LNCAP (cell line): ENCODE measurements at regions not wholly inside any gene's neighbourhood (a gene's known extent, or its start where the extent isn't known, plus 50 kb on each side); places are given as distances from the start of the nearest gene placed in this dataset.

Experiments
- CTCF ChIP-seq: fragments of 450-650 bp; IDR thresholded peaks from 2 replicates; pipeline ENCODE4 v1.5.1; 2017; ENCODE audit warnings: mild to moderate bottlenecking

- no peak for TF ChIP-seq CTCF
Observed at GRCh38 chr9:110133608-110134210, 74.2 kb downstream of the C9orf152 start.

DNA sequence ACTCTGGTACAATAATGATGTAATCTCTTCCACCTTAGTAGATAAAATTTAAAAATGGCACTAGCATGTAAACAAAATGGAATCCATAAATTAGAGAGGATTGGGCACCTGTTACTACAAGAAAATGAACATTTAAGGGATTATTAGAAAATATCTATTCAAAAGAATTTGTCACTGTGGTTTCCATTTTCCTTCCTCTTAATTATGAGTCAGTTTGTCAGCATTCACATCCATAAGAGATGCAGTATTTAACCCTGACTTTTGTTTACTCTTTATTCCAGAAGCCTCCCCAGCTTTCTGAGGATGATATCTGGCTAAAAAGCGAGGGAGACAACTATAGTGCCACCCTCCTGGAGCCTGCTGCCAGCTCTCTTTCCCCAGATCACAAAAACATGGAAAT is 72.1 kb downstream of the C9orf152 start:
- no peak for TF ChIP-seq CTCF

DNA sequence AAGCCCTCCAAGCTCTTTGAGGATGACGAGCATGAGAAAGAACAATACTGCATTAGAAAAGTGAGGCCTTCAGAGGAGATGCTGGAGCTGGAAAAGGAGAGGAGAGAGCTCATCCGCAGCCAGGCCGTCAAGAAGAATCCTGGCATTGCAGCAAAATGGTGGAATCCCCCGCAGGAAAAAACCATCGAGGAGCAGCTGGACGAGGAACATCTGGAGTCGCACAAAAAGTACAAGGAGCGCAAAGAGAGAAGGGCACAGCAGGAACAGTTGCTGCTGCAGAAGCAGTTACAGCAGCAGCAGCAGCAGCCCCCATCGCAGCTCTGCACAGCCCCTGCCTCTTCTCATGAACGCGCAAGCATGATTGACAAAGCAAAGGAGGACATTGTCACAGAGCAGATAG is 71.2 kb downstream of the C9orf152 start:
- no peak for TF ChIP-seq CTCF

DNA sequence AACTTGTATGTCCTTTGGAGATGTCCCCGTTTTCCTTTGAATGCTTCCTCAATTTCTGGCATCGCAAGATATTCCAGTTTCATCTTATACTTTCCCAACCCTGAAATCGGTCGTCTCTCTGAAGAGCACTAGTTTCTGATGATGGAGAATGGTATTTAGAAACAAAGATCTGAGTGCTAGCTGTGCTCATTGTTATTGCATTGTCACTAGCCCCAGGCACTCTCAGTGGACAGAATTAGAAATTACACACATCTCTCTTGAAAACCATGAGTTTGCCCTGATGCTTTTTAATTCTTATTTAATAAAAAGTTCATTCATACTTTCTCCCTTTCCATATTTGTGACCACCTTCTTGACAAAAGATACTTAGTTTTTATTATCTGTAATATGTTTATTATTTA is 67.7 kb downstream of the C9orf152 start:
- no peak for TF ChIP-seq CTCF

DNA sequence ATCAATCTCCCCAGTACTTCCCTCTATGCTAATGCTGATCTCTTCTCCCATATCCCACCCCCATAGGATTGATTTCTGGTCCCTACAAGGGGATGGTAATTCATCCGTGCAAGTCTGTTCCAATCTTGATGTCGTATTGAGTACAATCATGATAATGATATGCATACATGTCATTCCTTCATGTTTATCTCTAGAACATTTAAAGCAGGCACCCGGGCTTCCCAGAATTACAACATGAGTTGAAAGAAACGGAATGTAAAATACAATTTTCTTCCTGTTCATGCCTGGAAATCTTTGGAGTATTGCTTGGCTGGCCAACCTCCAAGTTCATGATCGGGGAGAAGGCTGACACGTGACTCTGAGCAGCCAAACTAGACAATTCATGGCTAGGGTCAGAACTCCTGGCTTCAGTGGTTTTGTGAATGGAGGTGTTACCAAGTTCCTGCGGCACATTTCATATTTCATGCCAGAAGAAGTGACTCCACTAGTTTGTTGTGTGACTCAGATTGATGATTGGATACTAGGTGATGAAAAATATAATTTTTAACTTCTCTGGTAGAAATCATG is 66.6 kb downstream of the C9orf152 start:
- no peak for TF ChIP-seq CTCF

GRCh38 chr9:110142253-110142652 is 65.7 kb downstream of the C9orf152 start:
- TF ChIP-seq CTCF: no peak

GRCh38 chr9:110142868-110143481 is 65.0 kb downstream of the C9orf152 start:
- TF ChIP-seq CTCF: peak; percentile 35; the same call in 1 of the 2 replicates
